HCT116 (cell line): ENCODE measurements at regions not wholly inside any gene's neighbourhood (a gene's known extent, or its start where the extent isn't known, plus 50 kb on each side); places are given as distances from the start of the nearest gene placed in this dataset.

ENCODE experiments used
- ATAC-seq: fragments of 200-7000 bp; cut with Tn5 transposase; 2 replicates; pipeline ENCODE4 v1.9.1; 2020; ENCODE audit warnings: mild to moderate bottlenecking, moderate library complexity
- BruUV-seq: library from RNA; stranded (reverse); fragments of 400-500 nt; replicated peaks from 2 replicates; lab custom pipeline; 2021; lab: Mats Ljungman, UMichigan
- CTCF ChIA-PET: fragments of 300-600 bp; sonication (Branson Sonifier 250); formaldehyde crosslinking; loops from one replicate; lab custom pipeline; 2021; ENCODE audit warnings: antibody characterized with exemption; lab: Charles Lee
- POLR2A ChIA-PET: fragments of 300-600, 350-600 bp; sonication (Branson Sonifier 250); formaldehyde crosslinking; loops from one replicate; lab custom pipeline; 2021; ENCODE audit warnings: antibody characterized with exemption; lab: Charles Lee
- RAD21 ChIA-PET, 2 experiments: fragments of 300-600 bp; sonication (Branson Sonifier 250); formaldehyde crosslinking; loops; one replicate each; lab custom pipeline; 2023; ENCODE audit warnings: low total read pairs in 2 of 2; ENCODE audit not compliant: uncharacterized antibody in 2 of 2, unreplicated experiment in 2 of 2, low non-redundant PET in 1 of 2; lab: Charles Lee
- DNase-seq: peaks from one replicate; pipeline ENCODE4 v3.0.0-alpha.2; 2010; ENCODE audit warnings: low read depth, low spot score
- H2AFZ ChIP-seq: fragments of 200-600 bp; shearing (Covaris generic), sonication (generic); 2 replicates; pipeline ENCODE4 v1.6.1; 2017; ENCODE audit warnings: low read depth, mixed run types, mixed read lengths, antibody characterized with exemption, low read length; ENCODE audit not compliant: poor library complexity, severe bottlenecking
- H3K27ac ChIP-seq: 2 replicates; pipeline ENCODE4 v1.5.1; 2012; ENCODE audit warnings: low read depth, low read length
- H3K27me3 ChIP-seq: fragments of 200-600 bp; sonication (generic); 2 replicates; pipeline ENCODE4 v1.6.1; 2016; ENCODE audit warnings: mixed run types, low read length, mixed read lengths; ENCODE audit not compliant: insufficient read depth
- H3K36me3 ChIP-seq, 2 experiments: fragments of 200-500 bp in 1 of 2; fragments of 200-600 bp in 1 of 2; sonication (Bioruptor generic) in 1 of 2; sonication (generic) in 1 of 2; 2 replicates each; pipeline versions ENCODE4 v1.5.1 to v1.6.1; 2014 to 2016; ENCODE audit warnings: low read length in 2 of 2, inconsistent platforms in 1 of 2, mixed read lengths in 1 of 2, mixed run types in 1 of 2; ENCODE audit not compliant: insufficient read depth in 2 of 2, control insufficient read depth in 1 of 2
- H3K4me1 ChIP-seq, 2 experiments: fragments of 200-600 bp in 1 of 2; sonication (generic) in 1 of 2; 2 replicates each; pipeline versions ENCODE4 v1.5.1 to v1.6.1; 2012 to 2017; ENCODE audit warnings: low read length in 2 of 2, inconsistent platforms in 1 of 2, mild to moderate bottlenecking in 1 of 2, mixed read lengths in 1 of 2, mixed run types in 1 of 2, moderate library complexity in 1 of 2; ENCODE audit not compliant: insufficient read depth in 2 of 2, control insufficient read depth in 1 of 2
- H3K4me2 ChIP-seq: fragments of 200-600 bp; sonication (generic); 2 replicates; pipeline ENCODE4 v1.6.1; 2017; ENCODE audit warnings: mixed run types, low read length, mixed read lengths
- H3K4me3 ChIP-seq, 2 experiments: fragments of 200-600 bp in 1 of 2; sonication (generic) in 1 of 2; replicated peaks in 1 of 2; 2 replicates each; pipeline ENCODE4 v1.5.1; 2011 to 2016; ENCODE audit warnings: low read length in 2 of 2, control low read depth in 1 of 2, low read depth in 1 of 2, mild to moderate bottlenecking in 1 of 2, mixed read lengths in 1 of 2, mixed run types in 1 of 2
- H3K79me2 ChIP-seq: fragments of 200-600 bp; sonication (generic); 2 replicates; pipeline ENCODE4 v1.6.1; 2017; ENCODE audit warnings: mild to moderate bottlenecking, mixed run types, low read length, moderate library complexity, mixed read lengths; ENCODE audit not compliant: insufficient read depth
- H3K9ac ChIP-seq: fragments of 200-600 bp; sonication (generic); 2 replicates; pipeline ENCODE4 v1.6.1; 2016; ENCODE audit warnings: low read length, mixed read lengths
- H3K9me2 ChIP-seq: fragments of 200-600 bp; sonication (generic), shearing (Covaris generic); 2 replicates; pipeline ENCODE4 v1.6.1; 2017; ENCODE audit warnings: mixed run types, mild to moderate bottlenecking, moderate library complexity; ENCODE audit not compliant: insufficient read depth
- H3K9me3 ChIP-seq, 2 experiments: fragments of 200-500 bp in 1 of 2; fragments of 200-600 bp in 1 of 2; sonication (Bioruptor generic) in 1 of 2; sonication (generic) in 1 of 2; 2 replicates each; pipeline ENCODE4 v1.6.1; 2014 to 2017; ENCODE audit warnings: low read length in 2 of 2, mixed read lengths in 2 of 2, inconsistent platforms in 1 of 2, low read depth in 1 of 2, mild to moderate bottlenecking in 1 of 2, mixed run types in 1 of 2, moderate library complexity in 1 of 2; ENCODE audit not compliant: control insufficient read depth in 1 of 2, insufficient read depth in 1 of 2
- H4K20me1 ChIP-seq: fragments of 200-600 bp; sonication (generic), shearing (Covaris generic); 2 replicates; pipeline ENCODE4 v1.6.1; 2017; ENCODE audit warnings: mixed run types, mild to moderate bottlenecking, moderate library complexity; ENCODE audit not compliant: insufficient read depth
- ATF3 ChIP-seq: IDR thresholded peaks from 2 replicates; pipeline ENCODE4 v1.6.1; 2012
- CBX3 ChIP-seq: IDR thresholded peaks from 2 replicates; pipeline ENCODE4 v1.6.1; 2012; ENCODE audit warnings: low read depth
- CEBPB ChIP-seq: IDR thresholded peaks from 2 replicates; pipeline ENCODE4 v1.6.1; 2012; ENCODE audit warnings: low read depth
- CTCF ChIP-seq, 3 experiments: fragments of 200-600 bp in 1 of 3; sonication (generic) in 1 of 3; IDR thresholded peaks in 2 of 3; conservative IDR thresholded peaks in 1 of 3; 2 replicates each; pipeline ENCODE4 v1.5.1; 2012 to 2017; ENCODE audit warnings: low read depth in 2 of 3, low read length in 2 of 3, antibody characterized with exemption in 1 of 3, borderline replicate concordance in 1 of 3, control low read depth in 1 of 3, mild to moderate bottlenecking in 1 of 3, mixed read lengths in 1 of 3, mixed run types in 1 of 3, moderate library complexity in 1 of 3; ENCODE audit not compliant: insufficient read depth in 1 of 3
- EGR1 ChIP-seq: IDR thresholded peaks from 2 replicates; pipeline ENCODE4 v1.6.1; 2012; ENCODE audit warnings: low read depth
- ELF1 ChIP-seq: IDR thresholded peaks from 2 replicates; pipeline ENCODE4 v1.6.1; 2012; ENCODE audit warnings: low read depth, borderline replicate concordance
- EZH2 ChIP-seq: fragments of 200-600 bp; sonication (generic); IDR thresholded peaks from 2 replicates; pipeline ENCODE4 v1.6.1; 2017; ENCODE audit warnings: antibody characterized with exemption, mixed run types
- EZH2phosphoT487 ChIP-seq: fragments of 200-600 bp; IDR thresholded peaks from 2 replicates; pipeline ENCODE4 v1.6.1; 2018; ENCODE audit warnings: antibody characterized with exemption, borderline replicate concordance
- FOSL1 ChIP-seq: IDR thresholded peaks from 2 replicates; pipeline ENCODE4 v1.6.1; 2012; ENCODE audit warnings: low read depth
- JUND ChIP-seq: IDR thresholded peaks from 2 replicates; pipeline ENCODE4 v1.6.1; 2012
- MAX ChIP-seq: IDR thresholded peaks from 2 replicates; pipeline ENCODE4 v1.6.1; 2012
- POLR2A ChIP-seq: IDR thresholded peaks from 2 replicates; pipeline ENCODE4 v1.7.0; 2011; ENCODE audit warnings: borderline replicate concordance; ENCODE audit not compliant: insufficient read depth, insufficient read length; ENCODE audit errors: extremely low read depth
- POLR2AphosphoS5 ChIP-seq: IDR thresholded peaks from 2 replicates; pipeline ENCODE4 v1.6.1; 2011; ENCODE audit warnings: mild to moderate bottlenecking, low read depth, low read length, moderate library complexity
- RAD21 ChIP-seq: IDR thresholded peaks from 2 replicates; pipeline ENCODE4 v1.6.1; 2012; ENCODE audit warnings: low read depth, mild to moderate bottlenecking
- SP1 ChIP-seq: IDR thresholded peaks from 2 replicates; pipeline ENCODE4 v1.6.1; 2012; ENCODE audit warnings: low read depth
- TCF7L2 ChIP-seq: IDR thresholded peaks from 2 replicates; pipeline ENCODE4 v1.7.0; 2011; ENCODE audit warnings: borderline replicate concordance, inconsistent platforms; ENCODE audit not compliant: insufficient read depth, insufficient read length; ENCODE audit errors: extremely low read depth
- YY1 ChIP-seq: IDR thresholded peaks from 2 replicates; pipeline ENCODE4 v1.6.1; 2011; ENCODE audit warnings: low read length, low read depth, moderate library complexity, mild to moderate bottlenecking; ENCODE audit not compliant: insufficient replicate concordance; ENCODE audit errors: extremely low read depth
- ZBTB33 ChIP-seq: IDR thresholded peaks from 2 replicates; pipeline ENCODE4 v1.6.1; 2011; ENCODE audit warnings: mild to moderate bottlenecking, low read length, moderate library complexity; ENCODE audit not compliant: insufficient replicate concordance; ENCODE audit errors: extremely low read depth
- ZFX ChIP-seq: fragments of 450-650 bp; IDR thresholded peaks from 2 replicates; pipeline ENCODE4 v1.6.1; 2017
- ZNF274 ChIP-seq: fragments of 200-500 bp; sonication (Bioruptor generic); IDR thresholded peaks from 2 replicates; pipeline ENCODE4 v1.6.1; 2014; ENCODE audit warnings: mild to moderate bottlenecking, low read depth, low read length, inconsistent platforms
- intact Hi-C: fragments of 100-400 bp; cut with micrococcal nuclease; formaldehyde crosslinking; loops from 2 replicates; pipeline ENCODE4 v1.10.0; 2022

- TF ChIP-seq ZNF274 (no peak), CTCF (IDR thresholded peaks at IDR 0.05 in 2 of 3, conservative IDR thresholded peaks at IDR 0.05 in 1 of 3; ENCODE audit: borderline replicate concordance in 1 of 3, insufficient read depth in 1 of 3, low read depth in 2 of 3, low read length in 2 of 3) (no peak), POLR2AphosphoS5 (no peak)
Measured at GRCh38 chr9:106761493-106761892, 101.5 kb upstream of the ZNF462 start (continued).

GRCh38 chr9:106766616-106767015, 96.3 kb upstream of the ZNF462 start:
- no peaks in the 10 kb centered on the region for H3K4me1 ChIP-seq
- H4K20me1 ChIP-seq: no peaks in the 10 kb centered on the region
- ChIA-PET CTCF (no interaction called here), RAD21 (no interaction called here), POLR2A (no interaction called here)
- no peaks in the 10 kb centered on the region for H3K36me3 ChIP-seq
- TF ChIP-seq ZNF274 (no peak), ZBTB33 (no peak), CBX3 (no peak), EZH2 (no peak), JUND (no peak), CEBPB (no peak), FOSL1 (no peak), MAX (no peak), ZFX (no peak), YY1 (no peak), POLR2AphosphoS5 (no peak), ATF3 (no peak), POLR2A (no peak), EGR1 (no peak), RAD21 (no peak), ELF1 (no peak), SP1 (no peak), EZH2phosphoT487 (no peak), TCF7L2 (no peak), CTCF (IDR thresholded peaks at IDR 0.05 in 2 of 3, conservative IDR thresholded peaks at IDR 0.05 in 1 of 3; ENCODE audit: borderline replicate concordance in 1 of 3, insufficient read depth in 1 of 3, low read depth in 2 of 3, low read length in 2 of 3) (no peak)
- H3K4me2 ChIP-seq: no peak overlapping the region
- H3K27me3 ChIP-seq: no peaks in the 10 kb centered on the region
- no peaks in the 10 kb centered on the region for H3K79me2 ChIP-seq
- no peak overlapping the region for H2AFZ ChIP-seq
- no TSS peak for BruUV-seq
- no peak overlapping the region for H3K27ac ChIP-seq
- no peaks in the 10 kb centered on the region for H3K9me3 ChIP-seq
- ATAC-seq: no peak
- DNase-seq: no peak
- H3K4me3 ChIP-seq: no peak overlapping the region
- no peak overlapping the region for H3K9ac ChIP-seq
- no peaks in the 10 kb centered on the region for H3K9me2 ChIP-seq
- intact Hi-C loops: no loop called here
